ENCODE measurements at regions not wholly inside any gene's neighbourhood (a gene's known extent, or its start where the extent isn't known, plus 50 kb on each side); places are given as distances from the start of the nearest gene placed in this dataset.

- no peaks in the 10 kb centered on the region for H3K79me1 ChIP-seq (ENCODE audit: insufficient read depth, low read depth, low read length, poor library complexity, severe bottlenecking)
- H2BK15ac ChIP-seq (ENCODE audit: low read depth, low read length): no peak overlapping the region
- no peak overlapping the region for H4K8ac ChIP-seq (replicated peaks; ENCODE audit: insufficient read length, low read depth, low read length)
- no peak overlapping the region for H3K9ac ChIP-seq (ENCODE audit: extremely low read depth, insufficient read length, low read length)
- no peak overlapping the region for H3K4me2 ChIP-seq (ENCODE audit: insufficient read depth, insufficient read length, low read length)
- no peaks in the 10 kb centered on the region for H3K4me1 ChIP-seq (ENCODE audit: insufficient read depth, low read length)
- no peak overlapping the region for H2BK120ac ChIP-seq (ENCODE audit: low read depth, low read length, poor library complexity, severe bottlenecking)
- H3K27ac ChIP-seq (ENCODE audit: insufficient read length, low read depth, low read length): no peak overlapping the region
- H3K4me3 Mint-ChIP-seq: no peak overlapping the region
- no peak overlapping the region for H4K5ac ChIP-seq (ENCODE audit: insufficient read length, low read depth, low read length)
- H3K9me3 Mint-ChIP-seq: no peaks in the 10 kb centered on the region
- H2BK20ac ChIP-seq (ENCODE audit: low read depth, low read length, poor library complexity, severe bottlenecking): no peak overlapping the region
- H4K91ac ChIP-seq (ENCODE audit: insufficient read length, low read depth, low read length): no peak overlapping the region
- no peak overlapping the region for H3K56ac ChIP-seq (ENCODE audit: insufficient read length, low read depth, low read length)
- no peak overlapping the region for H2BK12ac ChIP-seq (ENCODE audit: insufficient read length, low read depth, low read length)
- no peak overlapping the region for H3K27ac Mint-ChIP-seq
- no peak overlapping the region for H3K4ac ChIP-seq (ENCODE audit: low read depth, low read length)
- H3K23me2 ChIP-seq (ENCODE audit: insufficient read length, low read depth, low read length, poor library complexity, severe bottlenecking): no peaks in the 10 kb centered on the region
- no peak overlapping the region for H3K23ac ChIP-seq (ENCODE audit: insufficient read length, low read depth, low read length)
- WGBS (ENCODE audit: extremely low coverage, insufficient read length, low lambda C conversion rate): no CpG with 5 or more reads among the region's 1 CpG
- H3K27me3 ChIP-seq (ENCODE audit: insufficient read depth, low read length): no peaks in the 10 kb centered on the region
- no peak for TF ChIP-seq CTCF (conservative IDR thresholded peaks at IDR 0.05)
- no peak overlapping the region for H2AFZ ChIP-seq (ENCODE audit: low read length)
- no peaks in the 10 kb centered on the region for H3K27me3 Mint-ChIP-seq (ENCODE audit: low read depth)
- DNase-seq: no peak
- H3K18ac ChIP-seq (ENCODE audit: insufficient read length, low read depth, low read length): no peak overlapping the region
- H3K14ac ChIP-seq (ENCODE audit: insufficient read depth, low read length): no peak overlapping the region
- H2AK5ac ChIP-seq (ENCODE audit: insufficient read length, low read length): no peak overlapping the region
- no peaks in the 10 kb centered on the region for H3K9me3 ChIP-seq (ENCODE audit: control insufficient read depth, low read depth, low read length)
- H3K4me1 Mint-ChIP-seq: no peaks in the 10 kb centered on the region
- H2BK5ac ChIP-seq (ENCODE audit: insufficient read length, low read length): no peak overlapping the region
- no peaks in the 10 kb centered on the region for H3K36me3 Mint-ChIP-seq (ENCODE audit: insufficient read depth in 1 of 3, low read depth in 3 of 3)
- H4K20me1 ChIP-seq (ENCODE audit: control insufficient read depth, insufficient read depth, insufficient read length): no peaks in the 10 kb centered on the region
- H3K79me2 ChIP-seq (ENCODE audit: insufficient read depth, low read length): no peaks in the 10 kb centered on the region
- no peak overlapping the region for H3T11ph ChIP-seq (ENCODE audit: low read length)
Measured at GRCh38 chr6:23713211-23713610, 412.8 kb upstream of the NRSN1 start.
